WTC11 (cell line): ENCODE measurements at regions not wholly inside any gene's neighbourhood (a gene's known extent, or its start where the extent isn't known, plus 50 kb on each side); places are given as distances from the start of the nearest gene placed in this dataset.

Experiments
- ATAC-seq: fragments of 200-7000 bp; cut with Tn5 transposase; 2 replicates; pipeline ENCODE4 v1.10.0; 2021; ENCODE audit warnings: mild to moderate bottlenecking, moderate library complexity
- CTCF ChIA-PET: fragments of 300-600 bp; sonication (Branson Sonifier 250); formaldehyde crosslinking; loops from one replicate; lab custom pipeline; 2021; ENCODE audit warnings: antibody characterized with exemption; lab: Charles Lee
- POLR2A ChIA-PET: fragments of 350-600 bp; sonication (Branson Sonifier 250); formaldehyde crosslinking; loops from one replicate; lab custom pipeline; 2021; ENCODE audit warnings: antibody characterized with exemption; lab: Charles Lee
- DNase-seq: peaks from one replicate; pipeline ENCODE4 v3.0.0; 2021; ENCODE audit warnings: low spot score
- H3K27ac Mint-ChIP-seq: 2 replicates; pipeline ENCODE4 v1.8.0; 2021; ENCODE audit warnings: mixed read lengths
- H3K27me3 Mint-ChIP-seq: 2 replicates; pipeline ENCODE4 v1.8.0; 2021; ENCODE audit warnings: low read depth, mild to moderate bottlenecking, moderate library complexity, mixed read lengths
- H3K36me3 Mint-ChIP-seq: 2 replicates; pipeline ENCODE4 v1.8.0; 2021; ENCODE audit warnings: mixed read lengths
- H3K4me1 Mint-ChIP-seq: 2 replicates; pipeline ENCODE4 v1.8.0; 2022; ENCODE audit warnings: mixed read lengths
- H3K4me3 Mint-ChIP-seq: 2 replicates; pipeline ENCODE4 v1.8.0; 2021; ENCODE audit warnings: mild to moderate bottlenecking, moderate library complexity, mixed read lengths
- H3K9me3 Mint-ChIP-seq: 2 replicates; pipeline ENCODE4 v1.8.0; 2021; ENCODE audit warnings: mixed read lengths
- CDX4 ChIP-seq: fragments of 250-450 bp; sonication (Bioruptor Pico); IDR thresholded peaks from 2 replicates; pipeline ENCODE4 v1.9.0; 2021; ENCODE audit warnings: moderate library complexity, mild to moderate bottlenecking, inconsistent platforms, borderline replicate concordance
- CREM ChIP-seq: sonication (generic); formaldehyde crosslinking; IDR thresholded peaks from 2 replicates; pipeline ENCODE4 v1.8.1; 2022; ENCODE audit warnings: mild to moderate bottlenecking, missing genetic modification reagents, moderate library complexity
- CTCF ChIP-seq: fragments of 200-600 bp; IDR thresholded peaks from 2 replicates; pipeline ENCODE4 v1.8.0; 2022; ENCODE audit warnings: antibody characterized with exemption
- E2F4 ChIP-seq: sonication (generic); formaldehyde crosslinking; IDR thresholded peaks from 2 replicates; pipeline ENCODE4 v1.8.1; 2022; ENCODE audit warnings: low read depth, mild to moderate bottlenecking, moderate library complexity, missing genetic modification reagents, borderline replicate concordance
- E2F5 ChIP-seq: sonication (generic); formaldehyde crosslinking; IDR thresholded peaks from 2 replicates; pipeline ENCODE4 v1.8.1; 2022; ENCODE audit warnings: mild to moderate bottlenecking, moderate library complexity, missing genetic modification reagents
- FOXK1 ChIP-seq: sonication (generic); formaldehyde crosslinking; IDR thresholded peaks from 2 replicates; pipeline ENCODE4 v1.8.0; 2022; ENCODE audit warnings: mild to moderate bottlenecking, moderate library complexity, missing genetic modification reagents
- GRHL2 ChIP-seq: fragments of 250-450 bp; sonication (Bioruptor Pico); IDR thresholded peaks from 2 replicates; pipeline ENCODE4 v1.8.0; 2022; ENCODE audit warnings: mild to moderate bottlenecking, moderate library complexity; ENCODE audit not compliant: insufficient replicate concordance, severe bottlenecking
- IRF1 ChIP-seq: sonication (generic); formaldehyde crosslinking; IDR thresholded peaks from 2 replicates; pipeline ENCODE4 v1.8.0; 2023; ENCODE audit warnings: missing genetic modification reagents
- IRF2 ChIP-seq: sonication (generic); formaldehyde crosslinking; IDR thresholded peaks from 2 replicates; pipeline ENCODE4 v1.8.0; 2022; ENCODE audit warnings: low read depth, missing genetic modification reagents, borderline replicate concordance
- JUN ChIP-seq: sonication (generic); formaldehyde crosslinking; IDR thresholded peaks from 2 replicates; pipeline ENCODE4 v1.8.0; 2023; ENCODE audit warnings: mild to moderate bottlenecking, missing genetic modification reagents
- MXD4 ChIP-seq: fragments of 250-450 bp; sonication (Bioruptor Pico); IDR thresholded peaks from 2 replicates; pipeline ENCODE4 v1.8.0; 2021; ENCODE audit warnings: mild to moderate bottlenecking, moderate library complexity, borderline replicate concordance
- MYBL2 ChIP-seq: sonication (generic); formaldehyde crosslinking; IDR thresholded peaks from 2 replicates; pipeline ENCODE4 v1.8.1; 2023; ENCODE audit warnings: mild to moderate bottlenecking, moderate library complexity, missing genetic modification reagents
- PRDM15 ChIP-seq: sonication (generic); formaldehyde crosslinking; IDR thresholded peaks from 2 replicates; pipeline ENCODE4 v1.8.0; 2022; ENCODE audit warnings: missing genetic modification reagents
- PRRX2 ChIP-seq: fragments of 250-450 bp; sonication (Bioruptor Pico); IDR thresholded peaks from 2 replicates; pipeline ENCODE4 v1.8.0; 2021; ENCODE audit warnings: mild to moderate bottlenecking
- SOX15 ChIP-seq: fragments of 250-450 bp; sonication (Bioruptor Pico); IDR thresholded peaks from 2 replicates; pipeline ENCODE4 v1.9.0; 2021; ENCODE audit warnings: mild to moderate bottlenecking
- SP1 ChIP-seq: sonication (generic); formaldehyde crosslinking; conservative IDR thresholded peaks from 2 replicates; pipeline ENCODE4 v1.8.1; 2022; ENCODE audit warnings: missing genetic modification reagents
- TP53 ChIP-seq: sonication (generic); formaldehyde crosslinking; IDR thresholded peaks from 2 replicates; pipeline ENCODE4 v1.8.1; 2023; ENCODE audit warnings: mild to moderate bottlenecking, missing genetic modification reagents
- ZBTB21 ChIP-seq: sonication (generic); formaldehyde crosslinking; IDR thresholded peaks from 2 replicates; pipeline ENCODE4 v1.8.1; 2023; ENCODE audit warnings: mild to moderate bottlenecking, missing genetic modification reagents, borderline replicate concordance
- ZBTB43 ChIP-seq: sonication (generic); formaldehyde crosslinking; IDR thresholded peaks from 2 replicates; pipeline ENCODE4 v1.8.1; 2023; ENCODE audit warnings: mild to moderate bottlenecking, missing genetic modification reagents
- ZNF138 ChIP-seq: sonication (generic); formaldehyde crosslinking; conservative IDR thresholded peaks from 2 replicates; pipeline ENCODE4 v1.8.1; 2022; ENCODE audit warnings: mild to moderate bottlenecking, moderate library complexity, missing genetic modification reagents
- ZNF232 ChIP-seq: sonication (generic); formaldehyde crosslinking; IDR thresholded peaks from 2 replicates; pipeline ENCODE4 v1.8.0; 2022; ENCODE audit warnings: mild to moderate bottlenecking, missing genetic modification reagents
- ZNF416 ChIP-seq: fragments of 250-450 bp; sonication (Bioruptor Pico); IDR thresholded peaks from 2 replicates; pipeline ENCODE4 v1.9.0; 2021; ENCODE audit warnings: mild to moderate bottlenecking, inconsistent platforms
- ZNF532 ChIP-seq: fragments of 250-450 bp; sonication (Bioruptor Pico); IDR thresholded peaks from 2 replicates; pipeline ENCODE4 v1.9.0; 2021; ENCODE audit warnings: mild to moderate bottlenecking, borderline replicate concordance

GRCh38 chr21:17105932-17106331, 406.9 kb upstream of the CXADR start:
- peaks cover 22% of the 10 kb centered on the region for H3K36me3 Mint-ChIP-seq
- H3K4me3 Mint-ChIP-seq: no peak overlapping the region
- H3K27ac Mint-ChIP-seq: no peak overlapping the region
- DNase-seq: no peak
- no peak for ATAC-seq
- H3K4me1 Mint-ChIP-seq: peaks cover 5% of the 10 kb centered on the region
- TF ChIP-seq E2F5 (CRISPR knock-in tag) (no peak), ZNF232 (CRISPR knock-in tag) (no peak), ZNF416 (no peak), CDX4 (CRISPR knock-in tag) (no peak), PRDM15 (no peak), ZNF532 (CRISPR knock-in tag) (no peak), JUN (CRISPR knock-in tag) (no peak), SOX15 (no peak), CTCF (no peak), MXD4 (CRISPR knock-in tag) (no peak), SP1 (no peak), IRF2 (CRISPR knock-in tag) (no peak)
- peaks cover 71% of the 10 kb centered on the region for H3K9me3 Mint-ChIP-seq
- CTCF ChIA-PET: no interaction called here
- no peaks in the 10 kb centered on the region; the same call in none of the 2 replicates for H3K27me3 Mint-ChIP-seq
- POLR2A ChIA-PET: no interaction called here

- ChIA-PET POLR2A (no interaction called here), CTCF (no interaction called here)
- Mint-ChIP-seq H3K27me3 (no peaks in the 10 kb centered on the region; the same call in 1 of the 2 replicates), H3K27ac (no peak overlapping the region; the same call in 1 of the 2 replicates), H3K9me3 (peaks cover 32% of the 10 kb centered on the region), H3K4me3 (no peak overlapping the region), H3K4me1 (peaks cover 50% of the 10 kb centered on the region), H3K36me3 (peaks cover 11% of the 10 kb centered on the region)
- peak; percentile 58 for ATAC-seq
- no peak for DNase-seq
- no peak for TF ChIP-seq TP53 (CRISPR knock-in tag)
- TF ChIP-seq ZNF138: no peak
- no peak for TF ChIP-seq FOXK1
- no peak for TF ChIP-seq E2F4 (CRISPR knock-in tag)
- TF ChIP-seq GRHL2 (CRISPR knock-in tag): no peak
- no peak for TF ChIP-seq MYBL2 (CRISPR knock-in tag)
- no peak for TF ChIP-seq PRRX2 (CRISPR knock-in tag)
- TF ChIP-seq IRF1 (CRISPR knock-in tag): no peak
- TF ChIP-seq CREM (CRISPR knock-in tag): no peak
- no peak for TF ChIP-seq ZBTB43
- no peak for TF ChIP-seq ZBTB21
These were observed 398.8 kb upstream of the CXADR start for GRCh38 chr21:17114045-17114444.
